Astrocyte (in vitro differentiated cells and primary cell): ENCODE measurements at regions not wholly inside any gene's neighbourhood (a gene's known extent, or its start where the extent isn't known, plus 50 kb on each side); places are given as distances from the start of the nearest gene placed in this dataset.

ENCODE experiments used
- CTCF ChIP-seq: IDR thresholded peaks from 2 replicates; pipeline ENCODE4 v1.5.1; 2011; ENCODE audit warnings: low read depth, mild to moderate bottlenecking, inconsistent platforms, low read length, moderate library complexity; ENCODE audit not compliant: insufficient read depth
- EZH2 ChIP-seq: IDR thresholded peaks from 2 replicates; pipeline ENCODE4 v1.6.1; 2012; ENCODE audit warnings: mild to moderate bottlenecking, low read length, inconsistent platforms; ENCODE audit not compliant: insufficient read depth

GRCh38 chr6:92708945-92709344 lies 710.4 kb downstream of the EPHA7 start:
- no peak for TF ChIP-seq CTCF
- no peak for TF ChIP-seq EZH2
